Tibial nerve (tissue), 4 donors: ENCODE measurements at regions not wholly inside any gene's neighbourhood (a gene's known extent, or its start where the extent isn't known, plus 50 kb on each side); places are given as distances from the start of the nearest gene placed in this dataset.

ENCODE experiments used
- EP300 ChIP-seq, 2 donors: sonication (generic); formaldehyde crosslinking; IDR thresholded peaks; one replicate each; pipeline ENCODE4 v1.6.1; 2017; ENCODE audit warnings: antibody characterized with exemption in 2 of 2, mild to moderate bottlenecking in 1 of 2
- POLR2A ChIP-seq, 2 donors: fragments of 450-650 bp; IDR thresholded peaks; one replicate each; pipeline ENCODE4 v1.6.1; 2017; ENCODE audit warnings: antibody characterized with exemption in 2 of 2, mild to moderate bottlenecking in 2 of 2, moderate library complexity in 2 of 2
- TF ChIP-seq, protein P1 (sequence below), 5 experiments: fragments of 200-600 bp in 3 of 5; fragments of 450-650 bp in 2 of 5; sonication (generic) in 3 of 5; IDR thresholded peaks; one replicate each; pipeline ENCODE4 v1.5.1; 2016 to 2019; ENCODE audit warnings: antibody characterized with exemption in 5 of 5, mild to moderate bottlenecking in 3 of 5, moderate library complexity in 2 of 5

DNA sequence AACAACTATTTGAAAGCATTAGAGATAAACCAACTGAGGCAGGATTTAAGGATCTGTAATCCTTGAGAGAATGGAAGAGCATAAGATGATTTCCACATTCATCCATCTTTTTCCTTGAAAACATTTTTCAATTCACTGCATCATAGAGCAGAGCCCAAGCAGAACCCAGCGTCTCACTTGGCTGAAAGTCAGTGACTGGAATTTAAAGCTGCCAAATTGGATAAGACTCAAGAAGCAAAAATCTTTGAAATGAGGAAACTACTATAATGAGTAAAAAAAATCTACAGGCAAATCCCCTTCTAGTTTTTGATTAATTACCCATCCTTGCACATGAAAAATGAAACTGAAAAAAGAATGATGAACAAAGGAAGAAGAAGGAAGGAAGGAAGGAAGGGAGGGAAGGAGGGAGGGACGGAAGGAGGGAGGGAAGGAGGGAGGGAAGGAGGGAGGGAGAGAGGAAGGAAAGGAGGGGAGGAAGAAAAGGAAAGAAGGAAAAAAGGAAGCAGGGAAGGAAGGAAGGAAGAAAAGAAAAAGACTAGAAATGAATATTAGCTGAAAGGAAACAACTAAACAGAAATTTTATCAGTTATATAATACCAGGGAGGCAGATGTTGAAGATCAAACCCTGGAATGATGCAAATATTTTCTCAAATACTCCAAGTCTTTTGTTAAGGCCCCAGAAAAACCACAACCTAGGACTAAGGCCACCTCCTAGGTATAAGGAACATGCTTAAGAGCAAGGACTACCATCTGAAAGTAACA is 336.3 kb upstream of the MAGI2 start:
- TF ChIP-seq, protein P1, sequence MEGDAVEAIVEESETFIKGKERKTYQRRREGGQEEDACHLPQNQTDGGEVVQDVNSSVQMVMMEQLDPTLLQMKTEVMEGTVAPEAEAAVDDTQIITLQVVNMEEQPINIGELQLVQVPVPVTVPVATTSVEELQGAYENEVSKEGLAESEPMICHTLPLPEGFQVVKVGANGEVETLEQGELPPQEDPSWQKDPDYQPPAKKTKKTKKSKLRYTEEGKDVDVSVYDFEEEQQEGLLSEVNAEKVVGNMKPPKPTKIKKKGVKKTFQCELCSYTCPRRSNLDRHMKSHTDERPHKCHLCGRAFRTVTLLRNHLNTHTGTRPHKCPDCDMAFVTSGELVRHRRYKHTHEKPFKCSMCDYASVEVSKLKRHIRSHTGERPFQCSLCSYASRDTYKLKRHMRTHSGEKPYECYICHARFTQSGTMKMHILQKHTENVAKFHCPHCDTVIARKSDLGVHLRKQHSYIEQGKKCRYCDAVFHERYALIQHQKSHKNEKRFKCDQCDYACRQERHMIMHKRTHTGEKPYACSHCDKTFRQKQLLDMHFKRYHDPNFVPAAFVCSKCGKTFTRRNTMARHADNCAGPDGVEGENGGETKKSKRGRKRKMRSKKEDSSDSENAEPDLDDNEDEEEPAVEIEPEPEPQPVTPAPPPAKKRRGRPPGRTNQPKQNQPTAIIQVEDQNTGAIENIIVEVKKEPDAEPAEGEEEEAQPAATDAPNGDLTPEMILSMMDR (IDR thresholded peaks at IDR 0.05), result no peak
- TF ChIP-seq POLR2A (IDR thresholded peaks at IDR 0.05) (no peak), EP300 (IDR thresholded peaks at IDR 0.05) (no peak)
